Esophagus squamous epithelium (tissue), 4 donors: ENCODE measurements at regions not wholly inside any gene's neighbourhood (a gene's known extent, or its start where the extent isn't known, plus 50 kb on each side); places are given as distances from the start of the nearest gene placed in this dataset.

Experiments
- POLR2A ChIP-seq, 4 donors: fragments of 450-650 bp; IDR thresholded peaks; one replicate each; pipeline ENCODE4 v1.6.1; 2017; ENCODE audit warnings: antibody characterized with exemption in 4 of 4, mild to moderate bottlenecking in 4 of 4, moderate library complexity in 3 of 4
- TF ChIP-seq, protein P1 (sequence below), 6 experiments: fragments of 450-650 bp in 4 of 6; fragments of 200-600 bp in 2 of 6; sonication (generic) in 2 of 6; IDR thresholded peaks; one replicate each; pipeline ENCODE4 v1.5.1; 2016 to 2019; ENCODE audit warnings: antibody characterized with exemption in 6 of 6, mild to moderate bottlenecking in 4 of 6, moderate library complexity in 4 of 6

DNA sequence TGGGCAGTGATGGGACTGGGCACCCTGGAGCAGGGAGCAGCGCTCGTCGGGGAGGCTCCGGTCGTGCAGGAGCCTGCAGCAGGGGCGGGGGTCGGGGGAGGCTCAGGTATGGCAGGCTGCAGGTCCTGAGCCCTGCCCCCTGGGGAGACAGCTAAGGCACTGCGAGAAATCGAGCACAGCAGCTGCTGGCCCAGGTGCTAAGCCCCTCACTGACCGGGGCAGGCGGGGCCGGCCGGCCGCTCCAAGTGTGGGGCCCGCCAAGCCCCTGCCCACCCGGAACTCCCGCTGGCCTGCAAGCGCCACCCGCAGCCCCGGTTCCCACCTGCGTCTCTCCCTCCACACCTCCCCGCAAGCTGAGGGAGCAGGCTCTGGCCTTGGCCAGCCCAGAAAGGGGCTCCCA is 326.8 kb upstream of the TMTC1 start:
- TF ChIP-seq, protein P1, sequence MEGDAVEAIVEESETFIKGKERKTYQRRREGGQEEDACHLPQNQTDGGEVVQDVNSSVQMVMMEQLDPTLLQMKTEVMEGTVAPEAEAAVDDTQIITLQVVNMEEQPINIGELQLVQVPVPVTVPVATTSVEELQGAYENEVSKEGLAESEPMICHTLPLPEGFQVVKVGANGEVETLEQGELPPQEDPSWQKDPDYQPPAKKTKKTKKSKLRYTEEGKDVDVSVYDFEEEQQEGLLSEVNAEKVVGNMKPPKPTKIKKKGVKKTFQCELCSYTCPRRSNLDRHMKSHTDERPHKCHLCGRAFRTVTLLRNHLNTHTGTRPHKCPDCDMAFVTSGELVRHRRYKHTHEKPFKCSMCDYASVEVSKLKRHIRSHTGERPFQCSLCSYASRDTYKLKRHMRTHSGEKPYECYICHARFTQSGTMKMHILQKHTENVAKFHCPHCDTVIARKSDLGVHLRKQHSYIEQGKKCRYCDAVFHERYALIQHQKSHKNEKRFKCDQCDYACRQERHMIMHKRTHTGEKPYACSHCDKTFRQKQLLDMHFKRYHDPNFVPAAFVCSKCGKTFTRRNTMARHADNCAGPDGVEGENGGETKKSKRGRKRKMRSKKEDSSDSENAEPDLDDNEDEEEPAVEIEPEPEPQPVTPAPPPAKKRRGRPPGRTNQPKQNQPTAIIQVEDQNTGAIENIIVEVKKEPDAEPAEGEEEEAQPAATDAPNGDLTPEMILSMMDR (IDR thresholded peaks at IDR 0.05) = no peak
- TF ChIP-seq POLR2A (IDR thresholded peaks at IDR 0.05) = no peak
